HG03066 (cell line): ENCODE measurements at regions not wholly inside any gene's neighbourhood (a gene's known extent, or its start where the extent isn't known, plus 50 kb on each side); places are given as distances from the start of the nearest gene placed in this dataset.

Source experiments
- ATAC-seq: cut with Tn5 transposase; IDR thresholded peaks from one replicate; pipeline ENCODE4 v1.9.1; 2021; ENCODE audit warnings: low read depth; ENCODE audit not compliant: unreplicated experiment

DNA sequence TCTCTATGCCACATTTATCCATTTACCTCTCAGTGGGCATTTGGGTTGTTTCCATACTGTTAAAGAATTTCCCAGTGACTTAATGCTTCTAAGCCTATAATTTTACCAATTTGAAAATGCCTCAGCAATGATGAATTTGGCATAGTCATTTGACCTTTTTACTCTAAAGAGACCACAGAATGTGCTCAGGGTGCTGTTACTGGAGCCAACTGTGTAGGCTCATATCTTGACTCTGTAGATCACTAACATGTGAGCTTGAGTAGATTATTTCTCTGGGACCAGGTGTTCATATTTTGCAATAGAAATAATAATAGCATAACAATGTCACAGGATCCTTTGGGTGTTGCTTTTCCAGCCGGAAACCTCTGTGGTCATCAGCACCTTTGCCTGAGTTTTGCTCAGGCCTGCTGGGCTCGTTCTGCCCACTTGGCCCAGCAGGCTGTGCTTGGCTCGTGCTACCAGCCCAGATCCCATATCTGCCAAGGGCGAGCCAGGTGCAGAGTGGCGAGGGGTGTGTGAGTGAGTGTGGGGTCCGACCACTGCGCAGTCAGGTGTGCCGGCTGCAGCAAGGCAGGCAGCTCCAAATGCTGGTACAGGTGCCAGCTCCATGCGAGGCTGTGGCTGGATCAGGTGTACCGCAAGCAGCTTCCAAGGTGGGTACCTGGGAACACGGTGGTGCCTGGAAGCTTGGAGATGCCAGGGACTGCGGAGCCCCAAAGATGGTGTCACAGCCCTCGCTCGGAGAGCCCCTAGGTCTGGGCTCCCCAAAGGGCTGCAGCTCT lies 70.6 kb upstream of the ANK2 start:
- ATAC-seq = no peak

- ATAC-seq = no peak
These were observed 69.5 kb upstream of the ANK2 start for GRCh38 chr4:112979881-112980421.

GRCh38 chr4:112982680-112983079 lies 66.8 kb upstream of the ANK2 start:
- ATAC-seq = no peak

DNA sequence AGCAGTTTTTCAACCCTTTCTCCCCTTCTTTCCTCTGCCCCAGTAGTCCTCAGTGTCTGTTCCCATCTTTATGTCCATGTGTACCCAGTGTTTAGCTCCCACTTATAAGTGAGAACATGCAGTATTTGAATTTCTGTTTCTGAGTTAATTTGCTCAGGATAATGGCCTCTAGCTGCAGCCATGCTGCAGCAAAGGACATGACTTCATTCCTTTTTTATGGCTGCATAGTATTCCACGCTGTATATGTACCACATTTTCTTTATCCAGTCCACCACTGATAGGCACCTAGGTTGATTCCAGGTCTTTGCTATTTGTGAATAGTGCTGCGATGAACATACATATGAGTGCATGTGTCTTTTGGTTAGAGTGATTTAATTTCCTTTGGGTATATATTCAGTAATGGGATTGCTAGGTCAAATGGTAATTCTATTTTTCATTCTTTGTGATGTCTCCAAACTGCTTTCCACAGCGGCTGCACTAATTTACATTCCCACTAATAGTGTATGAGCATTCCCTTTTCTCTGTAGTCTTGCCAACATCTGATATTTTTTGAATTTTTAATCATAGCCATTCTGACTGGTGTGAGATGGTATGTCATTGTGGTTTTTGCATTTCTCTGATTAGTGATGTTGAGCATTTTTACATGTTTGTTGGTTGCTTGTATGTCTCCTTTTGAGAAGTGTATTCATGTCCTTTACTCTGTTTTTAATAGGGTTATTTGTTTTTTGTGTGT lies 54.6 kb upstream of the ANK2 start:
- no peak for ATAC-seq
